HG03064 (cell line): ENCODE measurements at regions not wholly inside any gene's neighbourhood (a gene's known extent, or its start where the extent isn't known, plus 50 kb on each side); places are given as distances from the start of the nearest gene placed in this dataset.

ENCODE experiments used
- ATAC-seq: cut with Tn5 transposase; IDR thresholded peaks from one replicate; pipeline ENCODE4 v1.9.1; 2021; ENCODE audit warnings: low read depth; ENCODE audit not compliant: unreplicated experiment

DNA sequence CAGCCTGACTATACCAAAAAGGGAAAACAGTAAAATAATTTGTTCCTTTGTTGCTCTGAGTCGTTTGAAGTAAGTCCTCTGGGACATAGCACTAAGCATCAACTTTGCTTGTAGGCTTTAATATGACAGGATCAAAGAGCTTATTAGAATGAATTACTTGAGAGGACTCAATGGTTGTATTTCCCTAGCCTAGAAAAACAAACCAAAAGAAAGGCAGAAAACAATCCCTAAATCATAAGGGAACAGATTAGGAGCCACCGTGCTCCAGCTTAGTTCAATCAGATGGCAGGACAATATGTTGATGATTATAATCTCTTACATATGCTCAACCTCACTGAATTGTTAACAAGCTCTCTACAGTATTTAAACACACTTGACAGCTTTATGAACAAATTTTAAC, 988.4 kb downstream of the FLRT2 start:
- no peak for ATAC-seq

DNA sequence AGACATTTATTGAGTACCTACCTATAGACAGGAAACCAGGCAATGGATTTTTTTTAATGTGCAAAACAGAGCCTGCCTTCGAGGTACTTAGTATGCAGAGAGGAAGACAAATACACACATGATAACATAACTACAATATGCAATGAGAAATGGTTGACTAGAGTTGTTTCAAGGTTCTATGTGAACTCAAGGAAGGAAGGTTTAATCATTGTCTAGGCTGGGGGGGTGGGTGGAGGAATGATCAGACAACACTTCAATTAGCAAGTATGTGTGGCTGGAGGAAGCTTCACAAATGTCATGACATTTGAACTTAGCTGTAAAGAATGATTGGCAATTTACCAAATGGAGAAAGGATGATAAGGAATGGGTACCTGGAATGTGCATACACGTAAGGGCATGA, 985.3 kb downstream of the FLRT2 start:
- ATAC-seq = no peak

DNA sequence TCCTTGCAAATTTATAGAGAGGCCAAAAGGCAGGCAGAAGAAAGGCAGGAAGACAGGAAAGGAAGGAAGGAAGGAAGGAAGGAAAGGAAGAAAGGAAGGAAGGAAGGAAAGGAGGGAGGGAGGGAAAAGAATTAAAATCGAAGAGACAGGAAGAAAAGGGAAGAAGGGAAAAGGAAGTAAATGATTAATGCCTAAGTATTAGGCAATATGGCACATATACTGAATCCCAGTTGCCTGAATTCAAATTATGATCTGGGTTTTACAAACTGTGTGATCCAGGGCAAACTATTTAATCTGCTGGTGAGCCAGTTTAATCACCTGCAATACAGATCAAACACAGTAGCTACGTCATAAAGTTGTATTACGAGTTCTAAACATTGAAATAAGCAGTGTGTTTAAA, 983.6 kb downstream of the FLRT2 start:
- ATAC-seq = no peak

DNA sequence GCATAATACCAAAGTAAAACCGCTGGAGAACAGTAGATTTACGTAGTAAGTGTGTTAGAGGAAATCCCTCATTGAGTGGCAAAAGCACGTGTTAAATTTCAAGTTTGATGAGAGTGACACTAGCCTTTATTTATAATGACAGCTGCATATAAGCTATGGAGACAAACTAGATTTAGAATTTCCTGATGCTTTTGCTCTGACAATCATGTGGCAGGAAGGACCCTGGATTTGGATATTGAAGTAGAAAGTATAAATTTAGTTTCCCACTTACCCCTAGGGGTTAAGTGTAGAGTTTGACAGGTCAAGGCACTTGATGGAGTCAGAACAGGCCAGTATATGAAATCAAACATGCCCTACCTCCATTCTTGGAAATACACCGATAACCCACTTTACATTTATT, 983.1 kb downstream of the FLRT2 start:
- ATAC-seq = no peak

- no peak for ATAC-seq
Observed at GRCh38 chr14:86510491-86510890, 980.5 kb downstream of the FLRT2 start.

GRCh38 chr14:86505808-86506207, 975.9 kb downstream of the FLRT2 start:
- no peak for ATAC-seq

GRCh38 chr14:86501611-86502010, 971.7 kb downstream of the FLRT2 start:
- no peak for ATAC-seq

GRCh38 chr14:86491743-86492142, 961.8 kb downstream of the FLRT2 start:
- no peak for ATAC-seq

DNA sequence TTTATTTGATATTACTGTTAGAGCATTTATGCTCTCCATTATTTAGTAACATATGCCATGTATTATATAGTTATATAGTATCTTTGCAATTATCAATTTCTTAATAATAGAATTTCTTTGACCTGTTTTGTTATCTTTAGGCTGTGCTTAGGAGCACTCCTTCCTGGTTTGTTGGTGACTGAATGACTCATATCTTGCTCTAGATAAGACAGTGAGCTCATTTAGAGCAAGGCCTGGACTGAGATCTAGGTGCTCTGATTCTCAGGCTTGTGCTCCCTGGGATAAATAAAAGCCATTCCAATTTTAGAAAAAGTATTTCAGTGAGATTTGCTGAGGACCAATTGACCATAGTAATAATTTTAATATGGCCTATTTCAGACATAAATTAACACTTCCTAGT, 951.2 kb downstream of the FLRT2 start:
- no peak for ATAC-seq

- ATAC-seq = no peak
Observed at GRCh38 chr14:86464341-86464740, 934.4 kb downstream of the FLRT2 start.

- no peak for ATAC-seq
Observed at GRCh38 chr14:86462193-86462753, 932.3 kb downstream of the FLRT2 start.

- no peak for ATAC-seq
Observed at GRCh38 chr14:86457481-86458135, 927.7 kb downstream of the FLRT2 start.

DNA sequence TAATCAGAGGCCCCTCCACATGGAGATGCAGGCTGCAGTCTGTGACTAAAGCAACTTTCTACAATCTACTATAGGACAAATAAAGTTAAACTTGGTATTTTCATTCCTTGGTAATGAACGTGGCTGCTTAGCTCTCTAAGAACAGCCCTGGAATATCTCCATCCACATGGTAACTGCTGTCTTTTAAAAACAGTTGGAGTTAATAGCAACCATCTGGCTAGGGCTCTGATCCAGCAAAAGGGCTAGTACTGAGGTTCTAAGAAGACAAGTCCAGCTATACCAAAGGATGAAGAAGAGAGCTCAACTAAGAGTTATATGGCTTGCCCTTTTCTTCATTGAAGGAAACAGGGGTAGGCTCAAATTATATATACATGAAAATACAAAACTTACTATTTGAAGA, 920.1 kb downstream of the FLRT2 start:
- ATAC-seq = no peak

DNA sequence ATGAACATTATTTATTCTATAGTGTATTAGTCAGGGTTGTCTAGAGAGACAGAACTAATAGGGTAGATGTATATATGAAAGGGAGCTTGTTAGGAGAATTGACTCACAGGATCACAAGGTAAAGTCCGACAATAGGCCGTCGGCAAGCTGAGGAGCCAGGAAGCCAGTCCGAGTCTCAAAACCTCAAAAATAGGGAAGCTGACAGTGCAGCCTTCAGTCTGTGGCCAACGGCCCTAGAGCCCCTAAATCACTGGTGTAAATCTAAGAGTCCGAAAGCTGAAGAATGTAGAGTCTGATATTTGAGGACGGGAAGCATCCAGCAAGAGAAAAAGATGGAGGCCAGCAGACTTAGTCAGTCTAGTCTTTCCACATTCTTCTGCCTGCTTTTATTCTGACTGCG, 912.2 kb downstream of the FLRT2 start:
- no peak for ATAC-seq

DNA sequence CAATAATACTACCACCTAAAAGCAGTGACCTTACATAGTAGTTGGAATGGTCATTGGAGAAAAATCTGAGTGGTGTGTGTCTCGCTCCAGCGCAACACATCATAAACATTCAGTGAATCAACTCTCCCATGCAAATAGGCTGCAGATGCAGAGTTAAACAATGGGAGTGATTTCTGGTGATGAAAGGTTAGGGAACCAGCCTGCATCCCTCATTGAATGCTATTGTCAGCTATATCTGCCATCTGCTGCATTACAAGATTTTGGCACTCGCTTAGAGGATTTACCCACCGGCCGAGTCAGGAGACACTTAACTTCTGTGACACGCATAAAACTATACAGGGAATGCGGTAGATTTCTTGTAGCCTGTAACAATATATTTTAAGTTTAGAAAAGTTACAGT, 900.9 kb downstream of the FLRT2 start:
- ATAC-seq = no peak

DNA sequence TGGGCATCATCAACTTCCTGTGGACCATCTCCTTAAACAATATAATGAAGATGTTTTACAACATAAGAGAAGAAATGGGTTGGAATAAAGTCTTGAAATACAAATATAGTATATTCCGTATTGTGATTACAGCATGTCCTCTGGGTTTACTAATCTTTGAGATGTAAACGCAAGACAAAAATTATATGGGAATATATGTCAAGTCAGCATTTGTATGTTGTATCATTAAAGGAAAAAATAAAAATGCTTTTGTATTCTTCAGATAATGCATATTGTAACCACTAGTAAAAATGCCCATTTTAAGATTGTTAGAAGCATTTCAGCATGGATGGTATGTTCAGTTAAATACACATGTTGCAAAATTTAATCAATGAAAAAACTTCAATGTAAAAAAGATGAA, 893.3 kb downstream of the FLRT2 start:
- no peak for ATAC-seq

DNA sequence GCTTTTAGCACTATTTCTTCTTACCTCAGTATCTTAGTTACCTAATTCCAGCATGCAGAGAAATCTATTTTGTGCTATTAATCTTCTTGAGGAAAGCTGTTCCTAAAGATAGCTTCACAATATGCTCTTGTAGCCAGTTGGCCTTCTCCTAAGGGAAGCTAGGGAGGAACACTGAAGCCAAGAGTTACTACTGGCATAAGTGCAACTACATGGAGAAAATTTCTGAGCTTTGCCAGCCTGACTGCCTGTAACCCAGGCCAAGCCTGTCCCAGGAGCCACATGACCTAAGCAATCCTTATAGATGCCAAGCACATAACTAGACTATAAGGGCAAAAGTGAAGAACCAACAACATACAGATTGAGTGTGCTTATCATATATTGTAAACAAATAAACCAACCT, 890.2 kb downstream of the FLRT2 start:
- no peak for ATAC-seq

DNA sequence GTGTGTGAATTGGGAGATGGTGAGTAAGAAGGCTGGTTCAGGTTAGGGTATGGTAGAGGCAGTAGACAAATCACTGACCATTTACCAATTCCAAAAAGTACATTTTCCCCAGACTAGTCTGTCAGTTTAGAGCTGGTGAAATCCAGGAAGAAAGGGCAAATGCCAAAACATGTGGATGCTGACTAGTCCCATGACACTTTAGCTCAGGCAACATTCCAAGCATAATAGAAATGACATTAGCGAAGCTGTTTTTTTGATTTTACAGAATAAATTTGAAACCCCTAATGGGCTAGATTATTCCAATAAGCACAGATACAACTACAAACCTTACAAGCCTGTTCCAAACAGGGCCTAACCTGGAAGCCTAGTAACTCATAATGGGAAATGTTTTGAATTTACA, 884.2 kb downstream of the FLRT2 start:
- ATAC-seq = no peak

GRCh38 chr14:86404989-86405649, 875.2 kb downstream of the FLRT2 start:
- no peak for ATAC-seq

GRCh38 chr14:86404425-86404824, 874.5 kb downstream of the FLRT2 start:
- ATAC-seq = no peak

DNA sequence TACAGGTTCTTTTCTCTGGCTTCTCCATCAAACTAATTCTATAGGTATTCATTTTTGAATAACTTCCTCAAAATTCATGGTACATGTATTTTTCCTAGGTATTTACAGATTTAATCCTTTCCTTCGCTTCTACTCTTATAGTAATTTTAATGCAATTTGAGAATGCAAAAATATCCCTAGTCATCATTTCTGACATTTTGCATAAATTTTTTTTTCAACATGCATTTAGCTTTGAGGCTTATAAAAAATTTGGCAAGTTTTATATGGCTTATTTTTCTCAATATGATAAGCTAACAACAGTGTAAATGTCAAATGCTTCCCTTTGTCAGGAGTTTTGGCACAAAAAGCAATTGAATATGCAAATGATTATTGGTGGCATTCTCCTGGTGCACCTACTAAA, 872.6 kb downstream of the FLRT2 start:
- no peak for ATAC-seq

DNA sequence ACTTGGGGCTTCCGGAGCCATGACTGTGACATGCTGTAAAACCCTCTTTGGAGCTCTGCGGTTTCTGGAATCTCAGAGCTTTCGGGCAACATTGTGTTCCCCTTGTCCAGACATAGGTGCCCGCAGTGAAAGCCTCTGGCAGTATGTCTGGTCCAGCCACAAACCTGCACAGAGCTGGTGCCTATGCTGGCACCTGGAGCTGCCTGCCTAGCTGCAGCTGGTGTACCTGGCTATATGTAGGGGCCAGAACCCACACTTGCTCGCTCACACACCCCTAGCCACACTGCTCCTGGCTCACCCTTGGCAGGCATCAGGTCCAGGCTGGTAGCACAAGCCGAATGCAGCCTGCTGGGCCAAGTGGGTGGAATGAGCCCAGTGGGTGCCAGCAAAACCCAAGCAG, 861.1 kb downstream of the FLRT2 start:
- ATAC-seq = no peak
